GM12891 (cell line): ENCODE measurements at regions not wholly inside any gene's neighbourhood (a gene's known extent, or its start where the extent isn't known, plus 50 kb on each side); places are given as distances from the start of the nearest gene placed in this dataset.

Experiments used
- POLR2A ChIP-seq: IDR thresholded peaks from 2 replicates; pipeline ENCODE4 v1.6.1; 2011; ENCODE audit warnings: low read depth, low read length, control low read depth
- POLR2AphosphoS5 ChIP-seq: IDR thresholded peaks from 2 replicates; pipeline ENCODE4 v1.6.1; 2011; ENCODE audit warnings: low read depth, low read length, control low read depth
- POU2F2 ChIP-seq: IDR thresholded peaks from 2 replicates; pipeline ENCODE4 v1.6.1; 2011; ENCODE audit warnings: low read depth, mild to moderate bottlenecking, control low read depth, low read length, moderate library complexity
- SPI1 ChIP-seq: IDR thresholded peaks from 2 replicates; pipeline ENCODE4 v1.6.1; 2011; ENCODE audit warnings: low read depth, low read length, control low read depth
- TAF1 ChIP-seq: IDR thresholded peaks from 2 replicates; pipeline ENCODE4 v1.6.1; 2011; ENCODE audit warnings: low read depth, low read length, control low read depth

DNA sequence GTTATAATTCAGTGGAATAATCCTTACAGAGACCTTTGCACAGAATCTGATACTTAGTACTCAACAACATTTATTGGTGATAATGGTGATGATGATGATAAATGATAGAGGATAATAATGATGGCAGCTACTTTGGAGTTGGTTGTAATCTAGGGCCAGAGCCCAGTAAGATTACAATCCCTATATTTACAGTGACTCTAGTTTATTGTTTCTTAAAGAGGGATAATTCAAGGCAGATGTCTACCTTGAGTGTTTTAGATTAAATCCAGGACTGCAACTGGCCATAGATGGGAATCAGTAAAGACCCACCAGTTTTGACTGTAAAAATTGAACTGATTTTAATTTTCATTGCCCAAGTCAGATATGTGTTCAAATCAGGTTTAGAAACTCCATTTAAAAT lies 813.9 kb upstream of the CNTNAP5 start:
- TF ChIP-seq POLR2A (no peak), TAF1 (no peak), POLR2AphosphoS5 (no peak), SPI1 (no peak), POU2F2 (no peak)
